ENCODE measurements at regions not wholly inside any gene's neighbourhood (a gene's known extent, or its start where the extent isn't known, plus 50 kb on each side); places are given as distances from the start of the nearest gene placed in this dataset.

- no peak for TF ChIP-seq CTCF (IDR thresholded peaks at IDR 0.05)
- TF ChIP-seq POLR2A (IDR thresholded peaks at IDR 0.05) = no peak
These were observed 82.6 kb upstream of the GAS1 start for GRCh38 chr9:87029905-87030304.
